ENCODE measurements at regions not wholly inside any gene's neighbourhood (a gene's known extent, or its start where the extent isn't known, plus 50 kb on each side); places are given as distances from the start of the nearest gene placed in this dataset.

- TF ChIP-seq CTCF (IDR thresholded peaks at IDR 0.05; ENCODE audit: control insufficient read depth, extremely low read depth, insufficient read depth): no peak
- no peak overlapping the region for H3K4me3 ChIP-seq (ENCODE audit: low read depth, low read length)
- no peak for DNase-seq (ENCODE audit: low read depth)
Measured at GRCh38 chr5:167207081-167207480, 1084.4 kb upstream of the WWC1 start.

GRCh38 chr5:167208911-167209310 lies 1082.5 kb upstream of the WWC1 start:
- no peak for TF ChIP-seq CTCF (IDR thresholded peaks at IDR 0.05; ENCODE audit: control insufficient read depth, extremely low read depth, insufficient read depth)
- DNase-seq (ENCODE audit: low read depth): no peak
- no peak overlapping the region for H3K4me3 ChIP-seq (ENCODE audit: low read depth, low read length)

GRCh38 chr5:167217097-167217743 lies 1074.2 kb upstream of the WWC1 start:
- peak; percentile 17 for DNase-seq (ENCODE audit: low read depth)
- peak; percentile 52 for TF ChIP-seq CTCF (IDR thresholded peaks at IDR 0.05; ENCODE audit: control insufficient read depth, extremely low read depth, insufficient read depth)
- no peak overlapping the region for H3K4me3 ChIP-seq (ENCODE audit: low read depth, low read length)

GRCh38 chr5:167219298-167219697 lies 1072.1 kb upstream of the WWC1 start:
- no peak for TF ChIP-seq CTCF (IDR thresholded peaks at IDR 0.05; ENCODE audit: control insufficient read depth, extremely low read depth, insufficient read depth)
- no peak overlapping the region for H3K4me3 ChIP-seq (ENCODE audit: low read depth, low read length)
- DNase-seq (ENCODE audit: low read depth): no peak

GRCh38 chr5:167226386-167226785 lies 1065.1 kb upstream of the WWC1 start:
- TF ChIP-seq CTCF (IDR thresholded peaks at IDR 0.05; ENCODE audit: control insufficient read depth, extremely low read depth, insufficient read depth): no peak
- no peak overlapping the region for H3K4me3 ChIP-seq (ENCODE audit: low read depth, low read length)

GRCh38 chr5:167228134-167228533 lies 1063.3 kb upstream of the WWC1 start:
- H3K4me3 ChIP-seq (ENCODE audit: low read depth, low read length): no peak overlapping the region
- DNase-seq (ENCODE audit: low read depth): no peak
- no peak for TF ChIP-seq CTCF (IDR thresholded peaks at IDR 0.05; ENCODE audit: control insufficient read depth, extremely low read depth, insufficient read depth)

More at GRCh38 chr5:167226386-167226785, 1065.1 kb upstream of the WWC1 start:
- no peak for DNase-seq (ENCODE audit: low read depth)

- no peak for DNase-seq (ENCODE audit: low read depth)
- no peak overlapping the region for H3K4me3 ChIP-seq (ENCODE audit: low read depth, low read length)
- TF ChIP-seq CTCF (IDR thresholded peaks at IDR 0.05; ENCODE audit: control insufficient read depth, extremely low read depth, insufficient read depth): no peak
Measured at GRCh38 chr5:167229751-167230150, 1061.7 kb upstream of the WWC1 start.

Measured in LNCaP clone FGC (cell line).